GM18499 (cell line): ENCODE measurements at regions not wholly inside any gene's neighbourhood (a gene's known extent, or its start where the extent isn't known, plus 50 kb on each side); places are given as distances from the start of the nearest gene placed in this dataset.
"Not testable (repeated sequence)": the region's sequence is repeated elsewhere in the genome, so short reads cannot be mapped to it uniquely, and the experiment has no call there.

Experiments
- ATAC-seq: cut with Tn5 transposase; IDR thresholded peaks from one replicate; pipeline ENCODE4 v1.9.1; 2021; ENCODE audit warnings: moderate number of reproducible peaks; ENCODE audit not compliant: insufficient read depth, unreplicated experiment

- no peak for ATAC-seq
Observed at GRCh38 chr3:39558775-39559306, 91.4 kb downstream of the MOBP start.

GRCh38 chr3:39559543-39559942 is 92.1 kb downstream of the MOBP start:
- ATAC-seq = no peak

GRCh38 chr3:39568508-39568907 is 101.0 kb downstream of the MOBP start:
- ATAC-seq = no peak

- ATAC-seq = no peak
Observed at GRCh38 chr3:39569095-39569494, 101.6 kb downstream of the MOBP start.

GRCh38 chr3:39573392-39573791 is 105.9 kb downstream of the MOBP start:
- ATAC-seq = no peak

- no peak for ATAC-seq
Observed at GRCh38 chr3:39577541-39577940, 110.1 kb downstream of the MOBP start.

- not testable (repeated sequence) for ATAC-seq
Observed at GRCh38 chr3:39586215-39586614, 118.7 kb downstream of the MOBP start.

- no peak for ATAC-seq
Observed at GRCh38 chr3:39587113-39587512, 119.6 kb downstream of the MOBP start.

GRCh38 chr3:39590806-39591205 is 123.3 kb downstream of the MOBP start:
- ATAC-seq = no peak

- no peak for ATAC-seq
Observed at GRCh38 chr3:39592311-39593050, 125.0 kb downstream of the MOBP start.

- ATAC-seq = no peak
Observed at GRCh38 chr3:39593341-39593740, 125.9 kb downstream of the MOBP start.

GRCh38 chr3:39601241-39601640 is 133.8 kb downstream of the MOBP start:
- no peak for ATAC-seq

GRCh38 chr3:39605837-39606236 is 138.4 kb downstream of the MOBP start:
- no peak for ATAC-seq

- ATAC-seq = no peak
Observed at GRCh38 chr3:39626198-39626597, 158.7 kb downstream of the MOBP start.

- ATAC-seq = no peak
Observed at GRCh38 chr3:39631136-39631535, 163.7 kb downstream of the MOBP start.

GRCh38 chr3:39637807-39638206 is 170.3 kb downstream of the MOBP start:
- ATAC-seq = no peak

GRCh38 chr3:39638301-39638700 is 170.8 kb downstream of the MOBP start:
- no peak for ATAC-seq

- no peak for ATAC-seq
Observed at GRCh38 chr3:39639344-39640236, 169.8 kb upstream of the MYRIP start.

- ATAC-seq = no peak
Observed at GRCh38 chr3:39641274-39641673, 168.1 kb upstream of the MYRIP start.

GRCh38 chr3:39644176-39644575 is 165.2 kb upstream of the MYRIP start:
- ATAC-seq = no peak

- not testable (repeated sequence) for ATAC-seq
Observed at GRCh38 chr3:39651256-39651655, 158.2 kb upstream of the MYRIP start.
